Adrenal gland (tissue), 9 donors: ENCODE measurements at regions not wholly inside any gene's neighbourhood (a gene's known extent, or its start where the extent isn't known, plus 50 kb on each side); places are given as distances from the start of the nearest gene placed in this dataset.

Experiments
- DNase-seq, 7 donors: peaks; one replicate each; pipeline ENCODE4 v3.0.0-alpha.2; 2019 to 2020
- H3K27ac ChIP-seq, 5 donors: fragments of 200-600 bp; sonication (generic) in 4 of 5; 1 replicate in 3 of 5; 2 replicates in 2 of 5; pipeline versions ENCODE4 v1.5.1 to v1.8.0; 2016 to 2020; ENCODE audit warnings: mild to moderate bottlenecking in 1 of 5
- H3K27me3 ChIP-seq: fragments of 200-600 bp; 2 replicates; pipeline ENCODE4 v1.8.0; 2021
- H3K36me3 ChIP-seq, 2 donors: fragments of 200-600 bp; replicated peaks in 1 of 2; 1 replicate in 1 of 2; 2 replicates in 1 of 2; pipeline versions ENCODE4 v1.5.1 to v1.8.0; 2018 to 2022
- H3K4me1 ChIP-seq, 2 donors: fragments of 200-600 bp; replicated peaks in 1 of 2; 1 replicate in 1 of 2; 2 replicates in 1 of 2; pipeline versions ENCODE4 v1.5.1 to v1.8.0; 2018 to 2021
- H3K4me3 ChIP-seq, 4 donors: fragments of 200-600 bp; sonication (generic) in 3 of 4; one replicate each; pipeline ENCODE4 v1.5.1; 2016 to 2018
- H3K9me3 ChIP-seq, 3 donors: fragments of 200-600 bp; sonication (generic) in 1 of 3; replicated peaks in 1 of 3; 1 replicate in 2 of 3; 2 replicates in 1 of 3; pipeline versions ENCODE4 v1.5.1 to v1.8.0; 2016 to 2021
- POLR2A ChIP-seq, 2 donors: fragments of 450-650 bp; IDR thresholded peaks; one replicate each; pipeline ENCODE4 v1.6.1; 2017; ENCODE audit warnings: antibody characterized with exemption in 2 of 2, mild to moderate bottlenecking in 2 of 2, moderate library complexity in 1 of 2
- WGBS, 4 donors: extraction: QIAGEN DNeasy Blood & Tissue Kit in 2 of 4; methylation state at CpG; one replicate each; pipeline versions ENCODE4 v1.1.5 to v1.1.7; 2013 to 2017; 5-methylcytosine and 5-hydroxymethylcytosine counted together
- intact Hi-C, 2 donors: fragments of 100-400 bp; cut with DNase I; formaldehyde crosslinking; loops; one replicate each; pipeline versions ENCODE4 v1.14.1 to v1.15.0; 2022 to 2023
- TF ChIP-seq, protein P1 (sequence below), 6 experiments: fragments of 450-650 bp in 4 of 6; fragments of 200-600 bp in 2 of 6; sonication (generic) in 1 of 6; IDR thresholded peaks; 1 replicate in 5 of 6; 2 replicates in 1 of 6; pipeline versions ENCODE4 v1.5.1 to v1.8.0; 2016 to 2021; ENCODE audit warnings: antibody characterized with exemption in 6 of 6, mild to moderate bottlenecking in 2 of 6, moderate library complexity in 1 of 6
- donor health status: healthy with polysubstance abuse.
- donor health status: Bipolar disorder and iron deficiency.
- donor health status: DM: yes; HTN: yes; CAD: no.
- donor health status: DM: no; HTN: no; CAD: no.
- donor health status: DM: no; HTN: no; CAD: no.

GRCh38 chr3:187900993-187901755, 155.9 kb upstream of the BCL6 start:
- Histone ChIP-seq H3K27ac (no peak overlapping the region), H3K27me3 (no peaks in the 10 kb centered on the region), H3K4me1 (peaks cover 0 to 1% of the 10 kb centered on the region in 2 donors), H3K36me3 (no peaks in the 10 kb centered on the region), H3K9me3 (no peaks in the 10 kb centered on the region), H3K4me3 (no peak overlapping the region)
- TF ChIP-seq, protein P1, sequence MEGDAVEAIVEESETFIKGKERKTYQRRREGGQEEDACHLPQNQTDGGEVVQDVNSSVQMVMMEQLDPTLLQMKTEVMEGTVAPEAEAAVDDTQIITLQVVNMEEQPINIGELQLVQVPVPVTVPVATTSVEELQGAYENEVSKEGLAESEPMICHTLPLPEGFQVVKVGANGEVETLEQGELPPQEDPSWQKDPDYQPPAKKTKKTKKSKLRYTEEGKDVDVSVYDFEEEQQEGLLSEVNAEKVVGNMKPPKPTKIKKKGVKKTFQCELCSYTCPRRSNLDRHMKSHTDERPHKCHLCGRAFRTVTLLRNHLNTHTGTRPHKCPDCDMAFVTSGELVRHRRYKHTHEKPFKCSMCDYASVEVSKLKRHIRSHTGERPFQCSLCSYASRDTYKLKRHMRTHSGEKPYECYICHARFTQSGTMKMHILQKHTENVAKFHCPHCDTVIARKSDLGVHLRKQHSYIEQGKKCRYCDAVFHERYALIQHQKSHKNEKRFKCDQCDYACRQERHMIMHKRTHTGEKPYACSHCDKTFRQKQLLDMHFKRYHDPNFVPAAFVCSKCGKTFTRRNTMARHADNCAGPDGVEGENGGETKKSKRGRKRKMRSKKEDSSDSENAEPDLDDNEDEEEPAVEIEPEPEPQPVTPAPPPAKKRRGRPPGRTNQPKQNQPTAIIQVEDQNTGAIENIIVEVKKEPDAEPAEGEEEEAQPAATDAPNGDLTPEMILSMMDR (IDR thresholded peaks at IDR 0.05): no peak
- intact Hi-C loops: loop anchor here in 1 of 2 donors (10.0 kb wide), 1 partner anchor 136 kb away; no protein-coding TSS in a partner anchor
- DNase-seq: no peak
- 88 to 89% (median 88%) methylated on average over 4 of the region's 4 CpGs for WGBS, 4 donors

DNA sequence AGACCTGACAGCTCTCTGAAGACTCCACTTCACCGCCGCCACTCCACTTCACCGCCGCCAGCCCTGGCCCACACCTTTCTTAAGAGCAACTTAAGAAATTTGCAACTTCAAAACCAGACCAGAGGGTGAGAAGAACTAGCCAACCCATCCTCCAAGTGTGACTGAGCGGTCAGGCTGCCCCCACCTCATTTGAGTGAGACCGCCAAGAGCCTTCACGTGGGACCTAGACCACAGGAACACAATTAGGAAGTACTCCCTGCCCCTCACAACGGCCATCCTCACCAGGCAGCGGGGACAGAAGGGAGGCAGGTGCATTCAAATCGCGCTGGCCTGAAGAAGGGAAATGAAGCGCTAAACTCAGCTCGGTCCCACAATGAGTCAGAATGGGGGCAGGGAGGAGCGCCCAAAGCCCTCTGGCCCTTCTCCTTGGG, 156.8 kb upstream of the BCL6 start:
- WGBS, 4 donors: 80 to 86% (median 84%) methylated on average over 14 of the region's 14 CpGs
- intact Hi-C loops: loop anchor here in 1 of 2 donors (10.0 kb wide), 1 partner anchor 137 kb away; no protein-coding TSS in a partner anchor
- no peak for DNase-seq
- H3K27me3 ChIP-seq: no peaks in the 10 kb centered on the region
- H3K27ac ChIP-seq: no peak overlapping the region
- H3K9me3 ChIP-seq: no peaks in the 10 kb centered on the region
- H3K4me3 ChIP-seq: no peak overlapping the region
- peaks cover 0 to 6% of the 10 kb centered on the region in 2 donors for H3K4me1 ChIP-seq
- H3K36me3 ChIP-seq: no peaks in the 10 kb centered on the region
- no peak for TF ChIP-seq POLR2A (IDR thresholded peaks at IDR 0.05)
- TF ChIP-seq, protein P1 (IDR thresholded peaks at IDR 0.05): no peak

- 94 to 97% (median 95%) methylated on average over 1 of the region's 1 CpG for WGBS, 4 donors
- intact Hi-C loops: loop anchor here in 1 of 2 donors (10.0 kb wide), 1 partner anchor 138 kb away; no protein-coding TSS in a partner anchor
- no peak for DNase-seq
- Histone ChIP-seq H3K4me1 (peaks cover 0 to 6% of the 10 kb centered on the region in 2 donors), H3K27ac (no peak overlapping the region), H3K36me3 (no peaks in the 10 kb centered on the region), H3K27me3 (no peaks in the 10 kb centered on the region), H3K4me3 (no peak overlapping the region), H3K9me3 (no peaks in the 10 kb centered on the region)
- TF ChIP-seq, protein P1 (IDR thresholded peaks at IDR 0.05): no peak
- no peak for TF ChIP-seq POLR2A (IDR thresholded peaks at IDR 0.05)
These were observed 157.7 kb upstream of the BCL6 start for GRCh38 chr3:187902936-187903335.

DNA sequence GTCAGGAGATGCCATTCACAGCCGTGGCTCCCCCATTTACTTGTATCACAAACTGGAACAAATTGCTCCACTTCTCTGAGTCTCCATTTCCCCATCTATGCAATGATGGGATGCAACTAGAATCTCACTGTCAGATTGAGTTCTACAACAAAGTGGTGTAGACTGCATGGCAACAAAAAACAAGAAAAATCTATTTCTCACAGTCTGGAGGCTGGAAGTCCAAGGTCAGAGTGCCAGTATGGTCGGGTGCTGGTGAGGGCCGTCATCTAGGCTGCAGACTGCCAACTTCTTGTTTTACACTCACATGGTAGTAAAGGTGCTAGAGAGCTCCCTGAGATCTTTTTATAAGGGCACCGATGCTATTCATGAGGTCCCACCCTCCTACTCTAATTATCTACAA, 158.4 kb upstream of the BCL6 start:
- peaks cover 0 to 6% of the 10 kb centered on the region in 2 donors for H3K4me1 ChIP-seq
- WGBS, 4 donors: 73 to 87% (median 82%) methylated on average over 4 of the region's 4 CpGs
- H3K27ac ChIP-seq: no peak overlapping the region
- no peaks in the 10 kb centered on the region for H3K9me3 ChIP-seq
- TF ChIP-seq, protein P1 (IDR thresholded peaks at IDR 0.05): no peak
- TF ChIP-seq POLR2A (IDR thresholded peaks at IDR 0.05): no peak
- H3K27me3 ChIP-seq: no peaks in the 10 kb centered on the region
- intact Hi-C loops: loop anchor here in 1 of 2 donors (10.0 kb wide), 1 partner anchor 139 kb away; no protein-coding TSS in a partner anchor
- no peak overlapping the region for H3K4me3 ChIP-seq
- no peak for DNase-seq
- H3K36me3 ChIP-seq: no peaks in the 10 kb centered on the region
